Brain microvascular endothelial cell (primary cell): ENCODE measurements at regions not wholly inside any gene's neighbourhood (a gene's known extent, or its start where the extent isn't known, plus 50 kb on each side); places are given as distances from the start of the nearest gene placed in this dataset.

Experiments used
- DNase-seq: peaks from one replicate; pipeline ENCODE4 v3.0.0-alpha.2; 2020
- H3K27ac ChIP-seq: fragments of 250-450 bp; sonication (Bioruptor Pico); 2 replicates; pipeline ENCODE4 v1.5.1; 2020; ENCODE audit warnings: mild to moderate bottlenecking, moderate library complexity
- H3K27me3 ChIP-seq: fragments of 250-450 bp; sonication (Bioruptor Pico); replicated peaks from 2 replicates; pipeline ENCODE4 v1.5.1; 2020; ENCODE audit warnings: mild to moderate bottlenecking
- H3K36me3 ChIP-seq: fragments of 250-450 bp; sonication (Bioruptor Pico); replicated peaks from 2 replicates; pipeline ENCODE4 v1.5.1; 2020; ENCODE audit warnings: mild to moderate bottlenecking
- H3K4me3 ChIP-seq: 2 replicates; pipeline ENCODE4 v1.5.1; 2011; ENCODE audit warnings: low read depth, mild to moderate bottlenecking, control low read depth, low read length, moderate library complexity
- in situ Hi-C: cut with HindIII; loops from 2 replicates; pipeline ENCODE4 v1.10.0; 2017; ENCODE audit warnings: low sequenced_read_pairs, low pct_ligation_motif_present
- TF ChIP-seq, protein P1 (sequence below): IDR thresholded peaks from 2 replicates; pipeline ENCODE4 v1.5.1; 2011; ENCODE audit warnings: low read depth, mild to moderate bottlenecking, moderate library complexity, low read length, control low read depth, inconsistent platforms; ENCODE audit errors: missing control alignments

DNA sequence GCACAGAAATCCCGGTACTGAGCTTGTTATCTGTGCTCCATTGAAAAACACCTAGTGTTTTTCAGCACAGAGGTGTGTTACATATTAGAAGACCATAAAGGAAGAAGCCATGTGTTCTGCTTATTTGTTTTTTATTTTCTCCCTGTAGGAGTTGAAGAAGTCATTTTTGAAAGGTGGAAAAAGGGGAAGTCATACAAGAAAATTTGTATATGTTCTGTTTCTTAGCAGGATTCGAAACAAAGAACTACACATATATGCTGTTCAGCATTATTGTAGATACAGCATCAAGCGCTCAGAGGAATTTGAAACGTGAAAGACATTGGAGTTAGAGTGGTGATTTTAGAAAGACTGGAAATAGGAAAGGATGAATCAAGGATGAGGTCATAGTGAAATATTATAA lies 345.3 kb upstream of the ADGRL2 start:
- in situ Hi-C loops = no loop called here
- no peak for DNase-seq
- Histone ChIP-seq H3K27ac (no peak overlapping the region), H3K36me3 (no peaks in the 10 kb centered on the region), H3K27me3 (no peaks in the 10 kb centered on the region), H3K4me3 (no peak overlapping the region)
- TF ChIP-seq, protein P1, sequence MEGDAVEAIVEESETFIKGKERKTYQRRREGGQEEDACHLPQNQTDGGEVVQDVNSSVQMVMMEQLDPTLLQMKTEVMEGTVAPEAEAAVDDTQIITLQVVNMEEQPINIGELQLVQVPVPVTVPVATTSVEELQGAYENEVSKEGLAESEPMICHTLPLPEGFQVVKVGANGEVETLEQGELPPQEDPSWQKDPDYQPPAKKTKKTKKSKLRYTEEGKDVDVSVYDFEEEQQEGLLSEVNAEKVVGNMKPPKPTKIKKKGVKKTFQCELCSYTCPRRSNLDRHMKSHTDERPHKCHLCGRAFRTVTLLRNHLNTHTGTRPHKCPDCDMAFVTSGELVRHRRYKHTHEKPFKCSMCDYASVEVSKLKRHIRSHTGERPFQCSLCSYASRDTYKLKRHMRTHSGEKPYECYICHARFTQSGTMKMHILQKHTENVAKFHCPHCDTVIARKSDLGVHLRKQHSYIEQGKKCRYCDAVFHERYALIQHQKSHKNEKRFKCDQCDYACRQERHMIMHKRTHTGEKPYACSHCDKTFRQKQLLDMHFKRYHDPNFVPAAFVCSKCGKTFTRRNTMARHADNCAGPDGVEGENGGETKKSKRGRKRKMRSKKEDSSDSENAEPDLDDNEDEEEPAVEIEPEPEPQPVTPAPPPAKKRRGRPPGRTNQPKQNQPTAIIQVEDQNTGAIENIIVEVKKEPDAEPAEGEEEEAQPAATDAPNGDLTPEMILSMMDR = no peak

DNA sequence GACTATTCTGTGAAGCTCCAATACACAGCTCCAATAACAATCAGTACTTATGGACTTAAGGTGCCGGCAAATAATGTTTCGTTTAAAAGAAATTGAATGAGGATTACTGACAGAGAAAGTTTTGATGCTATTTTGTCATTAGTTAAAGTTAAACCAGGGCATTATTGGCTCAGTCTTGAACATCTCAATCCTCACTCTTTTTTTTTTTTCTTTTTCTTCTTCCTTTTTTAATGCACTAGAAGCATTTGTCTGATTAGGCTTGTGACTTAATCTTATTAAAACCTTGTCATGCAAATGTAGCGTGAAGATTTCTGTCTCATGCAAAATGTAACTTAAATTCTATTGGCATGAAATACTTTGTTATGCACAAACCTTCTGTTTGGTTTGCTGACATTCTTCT lies 346.8 kb upstream of the ADGRL2 start:
- DNase-seq = no peak
- in situ Hi-C loops = no loop called here
- H3K27ac ChIP-seq = no peak overlapping the region
- TF ChIP-seq, protein P1 = no peak
- H3K36me3 ChIP-seq = no peaks in the 10 kb centered on the region
- no peaks in the 10 kb centered on the region for H3K27me3 ChIP-seq
- no peak overlapping the region for H3K4me3 ChIP-seq

DNA sequence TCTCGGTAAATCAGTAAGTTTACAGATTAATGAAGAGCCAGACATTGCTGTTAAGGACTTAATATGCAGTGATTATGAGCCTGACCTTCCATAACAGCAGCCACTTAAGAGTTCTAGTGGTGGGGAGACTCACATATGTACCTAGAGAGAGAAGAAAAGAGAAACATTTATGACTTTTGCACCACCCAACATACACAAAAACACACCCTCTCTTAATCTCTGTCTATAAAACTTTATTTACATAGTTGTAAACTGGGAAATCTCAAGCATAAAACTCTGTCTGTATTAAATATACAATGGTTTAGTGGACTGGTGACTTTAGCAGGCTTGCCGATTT lies 347.4 kb upstream of the ADGRL2 start:
- H3K4me3 ChIP-seq = no peak overlapping the region
- in situ Hi-C loops = no loop called here
- H3K27me3 ChIP-seq = no peaks in the 10 kb centered on the region
- H3K27ac ChIP-seq = no peak overlapping the region
- TF ChIP-seq, protein P1 = no peak
- no peak for DNase-seq
- no peaks in the 10 kb centered on the region for H3K36me3 ChIP-seq

DNA sequence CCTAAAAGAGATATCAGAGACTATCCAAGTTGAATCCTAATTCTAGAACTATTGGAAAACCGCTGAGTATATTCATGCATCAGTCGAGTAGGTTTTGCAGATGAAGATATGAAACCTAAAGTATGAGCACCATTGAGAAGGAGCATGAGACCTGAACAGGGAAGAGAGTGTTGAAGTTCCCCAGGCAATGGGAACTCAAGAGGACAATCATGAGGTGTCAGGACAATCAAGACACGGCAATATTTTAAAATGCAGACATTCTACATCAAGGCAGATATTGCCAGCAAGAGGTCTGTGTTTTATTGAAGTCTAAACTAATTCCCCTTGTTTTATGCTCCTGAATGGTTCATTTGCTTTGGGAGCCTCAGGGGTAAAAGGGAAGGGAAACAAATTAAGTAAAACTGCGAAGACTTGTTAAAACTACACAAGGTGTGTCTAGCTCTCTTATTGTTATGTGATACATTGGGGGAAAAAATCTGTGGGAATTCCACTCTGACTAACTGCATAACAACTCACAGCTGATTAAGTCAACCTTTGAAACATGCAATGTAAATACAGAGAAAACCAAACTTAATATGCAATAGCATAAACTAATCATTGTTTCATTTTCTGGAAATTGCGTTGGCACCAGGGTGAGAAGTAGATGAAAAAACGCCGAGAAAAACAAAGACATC lies 347.9 kb upstream of the ADGRL2 start:
- no peak overlapping the region for H3K4me3 ChIP-seq
- DNase-seq = peak; percentile 4
- no peak overlapping the region for H3K27ac ChIP-seq
- in situ Hi-C loops = no loop called here
- TF ChIP-seq, protein P1 = no peak
- H3K36me3 ChIP-seq = no peaks in the 10 kb centered on the region
- no peaks in the 10 kb centered on the region for H3K27me3 ChIP-seq

DNA sequence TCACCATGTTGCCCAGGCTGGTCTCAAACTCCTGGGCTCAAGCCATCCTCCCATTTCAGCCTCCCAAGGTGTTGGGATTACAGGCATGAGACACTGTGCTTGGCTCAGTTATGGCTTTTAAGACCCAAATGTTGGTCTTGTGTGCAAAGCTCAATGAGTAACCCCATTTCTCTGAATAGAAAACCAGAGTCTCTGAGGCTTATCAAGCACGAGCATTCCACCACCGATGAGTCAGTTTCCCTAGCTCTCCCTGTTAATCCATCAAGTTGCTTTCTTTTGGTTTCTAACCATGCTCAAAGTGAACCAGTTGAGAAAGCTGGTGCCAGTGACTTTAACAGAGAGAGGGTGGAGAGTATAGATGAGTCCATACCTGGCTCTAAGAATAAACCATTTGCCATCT lies 350.9 kb upstream of the ADGRL2 start:
- DNase-seq = peak; percentile 51
- in situ Hi-C loops = no loop called here

More for the DNA sequence above, 350.9 kb upstream of the ADGRL2 start:
- no peak overlapping the region for H3K27ac ChIP-seq
- H3K4me3 ChIP-seq = no peak overlapping the region
- no peaks in the 10 kb centered on the region for H3K27me3 ChIP-seq
- TF ChIP-seq, protein P1 = no peak
- H3K36me3 ChIP-seq = no peaks in the 10 kb centered on the region
